ENCODE measurements at regions not wholly inside any gene's neighbourhood (a gene's known extent, or its start where the extent isn't known, plus 50 kb on each side); places are given as distances from the start of the nearest gene placed in this dataset.

DNA sequence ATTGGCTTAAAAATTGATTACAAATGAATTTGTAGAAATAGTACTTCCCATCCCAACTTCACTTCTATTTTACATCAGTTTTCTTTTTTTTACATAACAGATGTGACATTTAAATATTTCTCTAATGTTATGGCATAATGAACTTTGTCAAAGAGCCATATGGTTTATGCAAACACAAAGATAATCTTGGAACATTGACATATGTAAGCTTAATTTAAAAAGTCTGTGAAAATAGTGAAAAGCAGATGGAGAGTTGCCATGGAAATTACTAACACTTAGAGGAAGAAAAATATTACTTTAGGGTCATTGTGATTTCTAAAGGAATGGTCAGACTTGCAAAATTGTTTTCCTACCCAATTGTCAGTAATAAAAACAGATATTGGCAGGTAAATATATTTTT is 232.4 kb downstream of the AEBP2 start:
- DNase-seq, result no peak

GRCh38 chr12:19674437-19674836 is 235.1 kb downstream of the AEBP2 start:
- no peak for DNase-seq

GRCh38 chr12:19675361-19675760 is 236.1 kb downstream of the AEBP2 start:
- no peak for DNase-seq

GRCh38 chr12:19678501-19678900 is 239.2 kb downstream of the AEBP2 start:
- DNase-seq, result peak in 3 of 6 experiments; percentile 11 to 44 (median 41)

GRCh38 chr12:19681007-19681406 is 241.7 kb downstream of the AEBP2 start:
- DNase-seq, result no peak

DNA sequence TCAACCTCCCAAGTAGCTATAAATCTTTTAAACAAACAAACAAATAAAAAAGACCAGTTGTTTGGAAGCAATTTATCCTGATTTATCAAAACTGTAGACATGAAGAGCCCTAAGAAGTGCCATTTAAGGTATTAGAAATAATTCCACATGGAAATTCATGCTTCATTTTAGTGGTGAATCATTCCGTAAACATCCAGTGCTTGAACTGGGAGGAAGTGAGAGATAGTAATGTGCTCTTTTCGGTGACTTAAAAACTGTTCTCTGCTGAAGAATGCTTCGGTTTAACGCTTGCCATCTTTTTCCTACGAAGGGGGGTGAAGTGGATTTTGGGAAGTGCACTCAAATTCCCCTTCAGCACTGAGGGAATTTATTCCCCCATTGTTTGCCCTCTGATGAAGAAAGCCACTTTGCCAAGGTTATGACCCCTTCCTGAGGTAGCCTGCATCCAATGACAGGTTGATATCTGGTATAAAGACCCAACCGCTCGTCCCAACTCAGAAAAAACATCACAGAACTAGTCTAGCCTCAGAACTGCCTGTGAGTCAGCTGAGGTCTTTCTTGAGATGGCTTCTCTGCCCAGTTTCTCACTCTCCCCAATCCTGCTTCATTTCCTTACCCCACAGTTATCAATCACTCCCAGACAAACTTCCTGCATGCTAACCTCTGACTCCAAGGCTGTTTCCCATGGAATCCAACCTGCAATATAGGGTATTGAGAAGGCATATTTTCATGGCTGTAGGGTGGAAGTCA is 244.1 kb downstream of the AEBP2 start:
- no peak for DNase-seq

DNA sequence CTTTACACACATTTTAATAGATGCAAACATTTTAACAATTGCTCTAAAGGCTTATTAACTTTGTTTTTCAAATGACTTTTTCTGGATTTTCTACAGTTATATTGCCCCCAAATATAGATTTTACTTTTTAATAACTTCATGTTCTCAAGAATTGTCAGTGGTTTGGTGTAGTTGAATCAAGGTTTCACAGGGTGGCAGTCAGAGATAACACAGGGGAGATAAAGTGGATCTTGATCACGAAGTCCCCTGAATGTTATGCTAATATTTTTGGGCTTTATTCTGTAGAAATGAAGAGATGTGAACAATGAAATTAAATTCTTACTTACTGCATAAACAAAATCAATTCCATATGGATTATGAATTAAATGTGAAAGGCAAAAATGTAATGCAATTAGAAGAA is 248.1 kb downstream of the AEBP2 start:
- no peak for DNase-seq

GRCh38 chr12:19688532-19688931 is 249.2 kb downstream of the AEBP2 start:
- DNase-seq, result no peak

DNA sequence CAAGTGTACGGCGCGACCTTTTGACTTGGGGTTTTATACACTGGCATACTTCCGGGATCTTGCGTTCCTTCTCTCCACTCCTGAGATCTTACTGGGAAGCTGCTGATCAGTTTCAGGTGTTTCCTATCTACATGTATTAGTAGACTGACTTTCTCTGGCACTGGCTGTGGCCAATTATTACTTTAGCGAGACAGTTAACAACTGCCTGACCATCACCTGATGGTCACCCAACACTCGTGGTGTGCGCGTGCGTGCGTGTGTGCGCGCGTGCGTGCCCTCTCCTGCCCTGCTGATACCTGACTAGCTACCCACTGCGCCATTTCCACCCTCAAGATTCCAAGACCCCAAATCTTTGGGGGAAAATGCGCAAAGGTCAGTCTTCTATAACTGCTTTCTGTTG is 249.9 kb downstream of the AEBP2 start:
- DNase-seq, result no peak

DNA sequence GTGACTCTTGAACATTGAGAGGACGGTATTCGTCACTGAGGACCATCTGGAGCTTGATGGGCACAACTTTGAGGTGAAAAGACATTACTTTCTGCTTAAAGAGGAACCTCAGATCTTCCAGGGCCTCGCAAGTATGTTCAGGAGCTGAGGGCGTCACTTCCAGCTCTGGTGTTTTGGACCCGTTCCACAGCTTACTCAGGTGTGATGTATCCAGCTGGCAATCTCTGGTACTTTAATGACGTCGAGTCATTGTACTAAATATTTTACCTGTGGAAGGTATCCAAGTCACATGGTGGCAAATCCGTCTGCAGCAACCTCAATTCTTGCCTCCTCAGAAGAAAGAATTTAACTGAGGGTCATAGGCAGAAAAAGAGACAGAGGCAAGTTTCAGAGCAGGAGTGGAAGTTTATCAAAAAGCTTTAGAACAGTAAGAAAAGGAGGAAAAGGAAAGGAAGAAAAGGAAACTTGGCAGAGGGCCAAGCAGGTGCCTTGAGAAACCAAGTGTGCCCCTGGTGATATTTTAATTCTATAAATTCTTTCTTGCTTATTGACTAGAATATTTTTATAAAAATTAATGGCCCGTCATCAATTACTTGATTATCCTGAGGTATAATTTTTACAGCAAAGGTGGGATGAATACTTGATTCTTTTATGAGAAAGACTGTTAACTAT is 250.6 kb downstream of the AEBP2 start:
- DNase-seq, result no peak

GRCh38 chr12:19692091-19692490 is 252.8 kb downstream of the AEBP2 start:
- no peak for DNase-seq

DNA sequence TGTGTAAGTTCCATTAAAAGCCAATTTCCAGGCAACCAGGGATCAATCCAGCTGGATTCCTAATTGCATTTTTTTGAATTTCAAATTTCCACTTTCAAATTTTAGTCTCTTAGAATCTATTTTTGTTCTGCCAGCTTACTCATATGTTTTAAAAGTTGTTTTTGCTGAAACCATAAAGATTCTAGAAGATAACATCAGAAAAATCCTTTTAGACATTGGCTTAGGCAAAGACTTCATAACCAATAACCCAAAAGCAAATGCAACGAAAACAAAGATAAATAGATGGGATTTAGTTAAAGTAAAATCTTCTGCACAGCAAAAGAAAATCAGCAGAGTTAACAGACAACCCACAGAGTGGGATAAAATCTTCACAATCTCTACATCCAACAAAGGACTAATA is 253.3 kb downstream of the AEBP2 start:
- no peak for DNase-seq

- DNase-seq, result no peak
These were observed 255.3 kb downstream of the AEBP2 start for GRCh38 chr12:19694627-19695026.

DNA sequence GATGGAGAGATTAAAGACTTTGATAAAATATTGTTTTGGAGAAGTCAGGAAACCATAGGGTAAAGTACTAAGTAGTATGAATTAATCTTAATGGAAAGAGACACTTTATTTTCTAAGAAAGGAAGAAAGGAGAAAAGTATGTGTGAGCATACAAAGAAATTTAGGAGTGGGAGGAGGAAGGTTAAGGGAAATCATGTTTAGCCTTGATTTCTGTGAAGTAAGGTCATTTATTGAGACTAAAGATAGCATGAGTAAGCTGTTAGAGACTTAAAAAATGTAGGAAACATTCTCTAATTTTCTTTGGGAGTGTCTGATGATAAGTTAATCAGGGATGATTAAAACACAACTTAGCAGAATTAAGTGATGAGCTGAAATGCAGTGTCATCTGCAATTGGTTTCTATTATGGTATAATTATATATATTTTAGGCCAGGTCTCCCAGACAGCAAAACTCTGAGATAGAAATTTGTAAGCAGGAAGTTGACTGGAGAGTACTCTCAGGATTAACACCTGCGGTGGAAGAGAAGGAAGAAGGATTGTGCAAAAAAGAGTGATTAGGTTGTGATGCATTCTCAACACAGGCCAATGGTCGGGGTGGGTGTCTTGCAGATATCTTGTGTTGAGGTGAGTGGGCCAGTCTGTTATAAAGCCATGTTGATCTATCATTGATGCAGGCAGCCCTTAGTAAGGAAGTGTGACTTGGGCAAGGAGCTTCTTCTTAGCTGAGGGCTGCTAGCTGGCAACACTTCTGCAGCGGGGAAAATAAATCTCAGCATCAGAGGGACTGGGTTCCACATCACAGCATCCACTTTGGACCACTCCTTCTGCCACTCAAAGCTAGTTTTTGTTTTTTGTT is 256.2 kb downstream of the AEBP2 start:
- DNase-seq, result no peak

DNA sequence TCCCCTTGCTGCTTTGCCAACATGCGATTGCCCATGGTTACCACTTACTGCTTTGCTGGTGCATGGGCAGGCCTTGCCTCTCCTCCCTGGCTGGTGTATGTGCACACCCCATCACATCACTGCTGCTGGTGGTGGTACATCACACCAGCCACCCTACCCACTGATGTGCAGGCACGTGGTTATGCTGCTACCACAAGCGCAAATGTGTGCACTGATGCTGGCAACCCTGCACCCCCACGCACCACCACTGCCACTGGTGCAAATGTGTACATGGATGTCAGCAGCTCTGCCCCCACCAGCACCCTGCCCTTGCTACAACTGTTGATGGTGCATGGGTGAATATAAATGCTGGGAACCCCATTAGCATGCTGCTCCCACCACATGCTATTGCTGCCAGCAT is 261.7 kb downstream of the AEBP2 start:
- no peak for DNase-seq

GRCh38 chr12:19704966-19705365 is 265.7 kb downstream of the AEBP2 start:
- no peak for DNase-seq

GRCh38 chr12:19706936-19707335 is 267.6 kb downstream of the AEBP2 start:
- no peak for DNase-seq

- DNase-seq, result no peak
These were observed 268.7 kb downstream of the AEBP2 start for GRCh38 chr12:19707948-19708409.

DNA sequence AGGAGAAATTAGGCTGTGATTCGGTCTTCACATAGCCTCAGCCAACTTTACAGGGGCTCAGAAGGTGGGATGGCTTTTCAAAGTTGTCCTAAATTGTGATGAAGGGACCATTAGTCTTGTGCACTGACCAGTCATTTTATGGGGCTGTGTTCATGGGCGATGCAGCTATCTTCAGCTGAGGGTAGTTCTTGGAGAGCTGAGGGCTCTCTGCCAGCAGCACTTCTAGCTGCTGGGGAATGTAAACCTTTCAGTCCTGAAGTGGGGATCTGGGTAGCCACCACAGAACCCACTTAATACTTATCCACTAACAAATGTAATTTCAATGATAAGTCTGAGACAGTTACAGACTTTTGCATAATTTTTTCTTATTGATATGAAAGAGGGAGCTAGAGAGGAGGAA is 270.6 kb downstream of the AEBP2 start:
- no peak for DNase-seq

DNA sequence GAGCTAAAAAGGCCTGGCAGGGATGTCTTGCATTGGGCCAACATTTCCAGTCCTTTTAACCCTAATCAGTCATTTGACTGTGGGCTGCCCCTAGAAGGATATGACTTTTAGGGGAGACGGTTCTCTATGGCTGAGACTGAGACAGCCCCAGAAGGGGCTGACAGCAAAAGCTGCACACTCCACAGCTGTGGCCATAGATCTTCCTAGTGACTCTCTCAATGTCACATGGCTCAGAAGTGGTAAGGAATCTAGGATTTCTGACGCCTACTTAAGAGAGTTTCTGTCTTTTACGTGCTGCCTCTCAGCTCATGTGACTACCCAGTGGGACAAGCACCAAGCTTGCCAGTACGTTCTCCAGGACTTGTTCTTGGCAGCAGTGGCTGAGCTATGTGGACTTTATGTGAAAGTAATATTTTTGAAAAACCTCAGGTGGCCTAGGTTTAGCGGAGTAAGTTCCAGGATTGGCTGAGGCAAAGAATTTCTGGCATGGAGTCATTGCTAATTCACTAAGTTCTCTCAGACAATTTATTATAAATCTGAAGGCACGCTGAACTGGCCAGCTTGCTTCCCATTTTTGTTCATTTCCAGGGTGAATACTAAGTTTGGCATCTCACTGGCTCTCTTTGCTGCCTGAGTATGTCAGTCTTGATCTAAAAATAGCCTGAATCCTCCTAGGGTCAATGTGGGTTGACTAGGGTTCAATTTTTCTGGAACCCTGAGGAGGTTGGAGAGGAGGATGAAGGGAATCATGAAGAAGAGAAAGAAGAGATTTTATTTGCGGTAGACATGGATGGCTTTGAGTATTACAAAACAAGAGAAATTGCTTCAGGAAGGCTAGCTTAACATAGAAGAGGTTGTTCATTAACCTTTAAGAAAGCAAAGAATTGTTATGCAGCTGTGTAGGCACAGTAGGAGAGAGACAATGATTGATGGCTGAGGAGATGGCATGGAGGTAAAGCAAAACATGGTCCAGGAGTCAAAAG is 271.8 kb downstream of the AEBP2 start:
- no peak for DNase-seq

GRCh38 chr12:19712041-19712440 is 272.7 kb downstream of the AEBP2 start:
- DNase-seq, result no peak

DNA sequence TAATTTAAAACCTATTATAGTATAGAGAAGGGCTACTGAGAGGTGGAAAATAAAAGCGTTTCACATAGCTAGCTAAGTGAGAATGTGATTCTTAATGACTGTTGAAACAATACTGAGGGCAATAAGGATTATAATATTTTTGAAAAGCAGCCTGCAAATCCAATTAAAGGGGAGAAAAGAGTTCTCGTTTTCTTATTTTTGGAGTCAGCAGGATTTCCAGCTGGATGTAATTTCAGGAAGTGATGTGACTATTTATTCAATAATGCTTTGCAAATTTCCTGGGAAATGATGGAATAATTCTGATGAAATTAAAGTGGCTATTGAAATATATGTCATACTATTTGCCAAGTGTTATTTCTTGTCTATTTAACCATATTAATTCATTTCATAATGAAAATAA is 279.1 kb downstream of the AEBP2 start:
- DNase-seq, result no peak
